NOMO-1 treated with DMSO at 0.1 percent for 48 hours (cell line): ENCODE measurements at regions not wholly inside any gene's neighbourhood (a gene's known extent, or its start where the extent isn't known, plus 50 kb on each side); places are given as distances from the start of the nearest gene placed in this dataset.

Experiments
- DNase-seq: peaks from one replicate; lab custom pipeline; 2025; ENCODE audit not compliant: unreplicated experiment; lab: John Stamatoyannopoulos, UW

- no peak for DNase-seq
Observed at GRCh38 chr5:36355516-36355915, 53.8 kb upstream of the RANBP3L start.

GRCh38 chr5:36356915-36357314, 55.2 kb upstream of the RANBP3L start:
- no peak for DNase-seq

- DNase-seq, result no peak
Observed at GRCh38 chr5:36357391-36357975, 55.8 kb upstream of the RANBP3L start.

GRCh38 chr5:36359267-36359666, 57.6 kb upstream of the RANBP3L start:
- DNase-seq, result no peak

- no peak for DNase-seq
Observed at GRCh38 chr5:36360307-36360706, 58.6 kb upstream of the RANBP3L start.

- DNase-seq, result no peak
Observed at GRCh38 chr5:36363101-36363500, 61.4 kb upstream of the RANBP3L start.

- DNase-seq, result no peak
Observed at GRCh38 chr5:36363744-36364143, 62.0 kb upstream of the RANBP3L start.

GRCh38 chr5:36364473-36364872, 62.8 kb upstream of the RANBP3L start:
- DNase-seq, result no peak

- DNase-seq, result no peak
Observed at GRCh38 chr5:36365896-36366295, 64.2 kb upstream of the RANBP3L start.

GRCh38 chr5:36366883-36367282, 65.2 kb upstream of the RANBP3L start:
- no peak for DNase-seq

GRCh38 chr5:36367524-36367923, 65.8 kb upstream of the RANBP3L start:
- DNase-seq, result no peak

GRCh38 chr5:36369219-36369690, 67.6 kb upstream of the RANBP3L start:
- DNase-seq, result no peak

- DNase-seq, result no peak
Observed at GRCh38 chr5:36370073-36370472, 68.4 kb upstream of the RANBP3L start.

GRCh38 chr5:36371366-36371765, 69.7 kb upstream of the RANBP3L start:
- no peak for DNase-seq

- peak; percentile 94 for DNase-seq
Observed at GRCh38 chr5:36373527-36374086, 71.9 kb upstream of the RANBP3L start.

GRCh38 chr5:36374266-36374862, 72.7 kb upstream of the RANBP3L start:
- DNase-seq, result no peak

GRCh38 chr5:36377192-36377591, 75.5 kb upstream of the RANBP3L start:
- DNase-seq, result no peak

GRCh38 chr5:36378551-36378950, 76.8 kb upstream of the RANBP3L start:
- DNase-seq, result no peak

- DNase-seq, result no peak
Observed at GRCh38 chr5:36382890-36383289, 81.2 kb upstream of the RANBP3L start.

GRCh38 chr5:36383942-36384341, 82.2 kb upstream of the RANBP3L start:
- no peak for DNase-seq

- no peak for DNase-seq
Observed at GRCh38 chr5:36384845-36385244, 83.1 kb upstream of the RANBP3L start.

- DNase-seq, result no peak
Observed at GRCh38 chr5:36385495-36385894, 83.8 kb upstream of the RANBP3L start.

GRCh38 chr5:36388288-36388687, 86.6 kb upstream of the RANBP3L start:
- DNase-seq, result no peak
